Liver (tissue), 8 donors: ENCODE measurements at regions not wholly inside any gene's neighbourhood (a gene's known extent, or its start where the extent isn't known, plus 50 kb on each side); places are given as distances from the start of the nearest gene placed in this dataset.
"Not testable (repeated sequence)": the region's sequence is repeated elsewhere in the genome, so short reads cannot be mapped to it uniquely, and the experiment has no call there.

Experiments used
- DNase-seq: peaks from one replicate; pipeline ENCODE4 v3.0.0-alpha.2; 2017; ENCODE audit warnings: low spot score
- H3K27ac ChIP-seq, 2 donors: one replicate each; pipeline ENCODE4 v1.7.0; 2013; ENCODE audit warnings: inconsistent platforms in 2 of 2, low read length in 2 of 2, control low read depth in 1 of 2, low read depth in 1 of 2, mild to moderate bottlenecking in 1 of 2
- H3K27me3 ChIP-seq, 4 donors: one replicate each; pipeline versions ENCODE4 v1.6.1 to v1.7.0; 2013; ENCODE audit warnings: low read length in 3 of 4, inconsistent platforms in 1 of 4, mild to moderate bottlenecking in 1 of 4, moderate library complexity in 1 of 4; ENCODE audit not compliant: control insufficient read depth in 4 of 4, insufficient read depth in 4 of 4
- H3K36me3 ChIP-seq, 4 donors: one replicate each; pipeline versions ENCODE4 v1.6.1 to v1.7.0; 2013; ENCODE audit warnings: low read length in 3 of 4, mild to moderate bottlenecking in 3 of 4, low read depth in 1 of 4, moderate library complexity in 1 of 4; ENCODE audit not compliant: control insufficient read depth in 4 of 4, insufficient read depth in 3 of 4
- H3K4me1 ChIP-seq, 4 donors: one replicate each; pipeline versions ENCODE4 v1.6.1 to v1.7.0; 2013; ENCODE audit warnings: low read length in 3 of 4, mild to moderate bottlenecking in 3 of 4, moderate library complexity in 1 of 4; ENCODE audit not compliant: control insufficient read depth in 4 of 4, insufficient read depth in 4 of 4
- H3K4me3 ChIP-seq, 3 donors: one replicate each; pipeline versions ENCODE4 v1.6.1 to v1.7.0; 2013; ENCODE audit warnings: low read length in 3 of 3, control low read depth in 1 of 3, low read depth in 1 of 3, mild to moderate bottlenecking in 1 of 3
- H3K9ac ChIP-seq, 2 donors: one replicate each; pipeline ENCODE4 v1.7.0; 2013; ENCODE audit warnings: low read length in 2 of 2, mild to moderate bottlenecking in 2 of 2, moderate library complexity in 2 of 2, control low read depth in 1 of 2, low read depth in 1 of 2
- H3K9me3 ChIP-seq, 4 donors: one replicate each; pipeline versions ENCODE4 v1.6.1 to v1.7.0; 2013; ENCODE audit warnings: low read length in 3 of 4; ENCODE audit not compliant: control insufficient read depth in 4 of 4
- ATF3 ChIP-seq: IDR thresholded peaks from 2 replicates; pipeline ENCODE4 v1.6.1; 2016; ENCODE audit warnings: antibody characterized with exemption
- EGR1 ChIP-seq, 2 donors: IDR thresholded peaks; 2 replicates each; pipeline ENCODE4 v1.6.1; 2016 to 2018; ENCODE audit warnings: antibody characterized with exemption in 2 of 2, low read depth in 2 of 2
- FOXA1 ChIP-seq: IDR thresholded peaks from 2 replicates; pipeline ENCODE4 v1.6.1; 2016; ENCODE audit warnings: antibody characterized with exemption
- FOXA2 ChIP-seq: IDR thresholded peaks from 2 replicates; pipeline ENCODE4 v1.6.1; 2016; ENCODE audit warnings: antibody characterized with exemption
- HNF4A ChIP-seq, 2 donors: conservative IDR thresholded peaks; 2 replicates each; pipeline ENCODE4 v1.6.1; 2016; ENCODE audit warnings: antibody characterized with exemption in 2 of 2, mild to moderate bottlenecking in 2 of 2
- HNF4G ChIP-seq: IDR thresholded peaks from 2 replicates; pipeline ENCODE4 v1.6.1; 2016; ENCODE audit warnings: antibody characterized with exemption
- JUND ChIP-seq, 2 donors: IDR thresholded peaks; 2 replicates each; pipeline ENCODE4 v1.6.1; 2016; ENCODE audit warnings: antibody characterized with exemption in 2 of 2
- RAD21 ChIP-seq, 2 donors: IDR thresholded peaks; 2 replicates each; pipeline ENCODE4 v1.6.1; 2016; ENCODE audit warnings: antibody characterized with exemption in 2 of 2, mild to moderate bottlenecking in 2 of 2
- RXRA ChIP-seq, 2 donors: IDR thresholded peaks; 2 replicates each; pipeline ENCODE4 v1.6.1; 2017 to 2018; ENCODE audit warnings: antibody characterized with exemption in 2 of 2, mild to moderate bottlenecking in 1 of 2
- SP1 ChIP-seq: IDR thresholded peaks from 2 replicates; pipeline ENCODE4 v1.6.1; 2018; ENCODE audit warnings: antibody characterized with exemption, mild to moderate bottlenecking
- TAF1 ChIP-seq: conservative IDR thresholded peaks from 2 replicates; pipeline ENCODE4 v1.6.1; 2016; ENCODE audit warnings: antibody characterized with exemption, mild to moderate bottlenecking
- YY1 ChIP-seq: IDR thresholded peaks from 2 replicates; pipeline ENCODE4 v1.6.1; 2016; ENCODE audit warnings: antibody characterized with exemption, mild to moderate bottlenecking
- ZBTB33 ChIP-seq: IDR thresholded peaks from 2 replicates; pipeline ENCODE4 v1.6.1; 2016; ENCODE audit warnings: antibody characterized with exemption
- WGBS: extraction: QIAGEN DNeasy Blood & Tissue Kit; methylation state at CpG from one replicate; pipeline ENCODE4 v1.1.7; 2013; 5-methylcytosine and 5-hydroxymethylcytosine counted together
- TF ChIP-seq, protein P1 (sequence below): IDR thresholded peaks from 2 replicates; pipeline ENCODE4 v1.6.1; 2016; ENCODE audit warnings: antibody characterized with exemption
- TF ChIP-seq, protein P2 (sequence below): fragments of 150-350 bp; IDR thresholded peaks from 2 replicates; pipeline ENCODE4 v1.5.1; 2017; ENCODE audit warnings: improper control_type of control experiment, low read depth, low read length; ENCODE audit not compliant: missing input control
- TF ChIP-seq, protein P3 (sequence below): IDR thresholded peaks from 2 replicates; pipeline ENCODE4 v1.6.1; 2016; ENCODE audit warnings: antibody characterized with exemption, mild to moderate bottlenecking
- donor health status: healthy.
- donor health status: healthy.
- donor health status: healthy.
- donor health status: healthy.
- donor health status: healthy.

GRCh38 chr5:24268482-24269056 is 376.2 kb downstream of the CDH10 start:
- 81% methylated on average over 2 of the region's 2 CpGs for WGBS
- H3K4me1 ChIP-seq = no peaks in the 10 kb centered on the region
- no peak overlapping the region for H3K9ac ChIP-seq
- TF ChIP-seq ZBTB33 (no peak), FOXA1 (no peak), SP1 (no peak), RXRA (IDR thresholded peaks at IDR 0.05) (no peak), JUND (IDR thresholded peaks at IDR 0.05) (no peak), EGR1 (IDR thresholded peaks at IDR 0.05; ENCODE audit: low read depth in 2 of 2) (no peak), HNF4A (conservative IDR thresholded peaks at IDR 0.05) (no peak), YY1 (no peak), FOXA2 (no peak), ATF3 (no peak), RAD21 (IDR thresholded peaks at IDR 0.05) (no peak), HNF4G (no peak), TAF1 (no peak)
- TF ChIP-seq, protein P1, sequence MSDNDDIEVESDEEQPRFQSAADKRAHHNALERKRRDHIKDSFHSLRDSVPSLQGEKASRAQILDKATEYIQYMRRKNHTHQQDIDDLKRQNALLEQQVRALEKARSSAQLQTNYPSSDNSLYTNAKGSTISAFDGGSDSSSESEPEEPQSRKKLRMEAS = no peak
- TF ChIP-seq, protein P2, sequence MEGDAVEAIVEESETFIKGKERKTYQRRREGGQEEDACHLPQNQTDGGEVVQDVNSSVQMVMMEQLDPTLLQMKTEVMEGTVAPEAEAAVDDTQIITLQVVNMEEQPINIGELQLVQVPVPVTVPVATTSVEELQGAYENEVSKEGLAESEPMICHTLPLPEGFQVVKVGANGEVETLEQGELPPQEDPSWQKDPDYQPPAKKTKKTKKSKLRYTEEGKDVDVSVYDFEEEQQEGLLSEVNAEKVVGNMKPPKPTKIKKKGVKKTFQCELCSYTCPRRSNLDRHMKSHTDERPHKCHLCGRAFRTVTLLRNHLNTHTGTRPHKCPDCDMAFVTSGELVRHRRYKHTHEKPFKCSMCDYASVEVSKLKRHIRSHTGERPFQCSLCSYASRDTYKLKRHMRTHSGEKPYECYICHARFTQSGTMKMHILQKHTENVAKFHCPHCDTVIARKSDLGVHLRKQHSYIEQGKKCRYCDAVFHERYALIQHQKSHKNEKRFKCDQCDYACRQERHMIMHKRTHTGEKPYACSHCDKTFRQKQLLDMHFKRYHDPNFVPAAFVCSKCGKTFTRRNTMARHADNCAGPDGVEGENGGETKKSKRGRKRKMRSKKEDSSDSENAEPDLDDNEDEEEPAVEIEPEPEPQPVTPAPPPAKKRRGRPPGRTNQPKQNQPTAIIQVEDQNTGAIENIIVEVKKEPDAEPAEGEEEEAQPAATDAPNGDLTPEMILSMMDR = no peak
- TF ChIP-seq, protein P3, sequence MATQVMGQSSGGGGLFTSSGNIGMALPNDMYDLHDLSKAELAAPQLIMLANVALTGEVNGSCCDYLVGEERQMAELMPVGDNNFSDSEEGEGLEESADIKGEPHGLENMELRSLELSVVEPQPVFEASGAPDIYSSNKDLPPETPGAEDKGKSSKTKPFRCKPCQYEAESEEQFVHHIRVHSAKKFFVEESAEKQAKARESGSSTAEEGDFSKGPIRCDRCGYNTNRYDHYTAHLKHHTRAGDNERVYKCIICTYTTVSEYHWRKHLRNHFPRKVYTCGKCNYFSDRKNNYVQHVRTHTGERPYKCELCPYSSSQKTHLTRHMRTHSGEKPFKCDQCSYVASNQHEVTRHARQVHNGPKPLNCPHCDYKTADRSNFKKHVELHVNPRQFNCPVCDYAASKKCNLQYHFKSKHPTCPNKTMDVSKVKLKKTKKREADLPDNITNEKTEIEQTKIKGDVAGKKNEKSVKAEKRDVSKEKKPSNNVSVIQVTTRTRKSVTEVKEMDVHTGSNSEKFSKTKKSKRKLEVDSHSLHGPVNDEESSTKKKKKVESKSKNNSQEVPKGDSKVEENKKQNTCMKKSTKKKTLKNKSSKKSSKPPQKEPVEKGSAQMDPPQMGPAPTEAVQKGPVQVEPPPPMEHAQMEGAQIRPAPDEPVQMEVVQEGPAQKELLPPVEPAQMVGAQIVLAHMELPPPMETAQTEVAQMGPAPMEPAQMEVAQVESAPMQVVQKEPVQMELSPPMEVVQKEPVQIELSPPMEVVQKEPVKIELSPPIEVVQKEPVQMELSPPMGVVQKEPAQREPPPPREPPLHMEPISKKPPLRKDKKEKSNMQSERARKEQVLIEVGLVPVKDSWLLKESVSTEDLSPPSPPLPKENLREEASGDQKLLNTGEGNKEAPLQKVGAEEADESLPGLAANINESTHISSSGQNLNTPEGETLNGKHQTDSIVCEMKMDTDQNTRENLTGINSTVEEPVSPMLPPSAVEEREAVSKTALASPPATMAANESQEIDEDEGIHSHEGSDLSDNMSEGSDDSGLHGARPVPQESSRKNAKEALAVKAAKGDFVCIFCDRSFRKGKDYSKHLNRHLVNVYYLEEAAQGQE = no peak
- H3K27ac ChIP-seq = no peak overlapping the region
- H3K4me3 ChIP-seq = no peak overlapping the region
- H3K9me3 ChIP-seq = no peaks in the 10 kb centered on the region
- H3K36me3 ChIP-seq = no peaks in the 10 kb centered on the region
- no peaks in the 10 kb centered on the region for H3K27me3 ChIP-seq
- no peak for DNase-seq

DNA sequence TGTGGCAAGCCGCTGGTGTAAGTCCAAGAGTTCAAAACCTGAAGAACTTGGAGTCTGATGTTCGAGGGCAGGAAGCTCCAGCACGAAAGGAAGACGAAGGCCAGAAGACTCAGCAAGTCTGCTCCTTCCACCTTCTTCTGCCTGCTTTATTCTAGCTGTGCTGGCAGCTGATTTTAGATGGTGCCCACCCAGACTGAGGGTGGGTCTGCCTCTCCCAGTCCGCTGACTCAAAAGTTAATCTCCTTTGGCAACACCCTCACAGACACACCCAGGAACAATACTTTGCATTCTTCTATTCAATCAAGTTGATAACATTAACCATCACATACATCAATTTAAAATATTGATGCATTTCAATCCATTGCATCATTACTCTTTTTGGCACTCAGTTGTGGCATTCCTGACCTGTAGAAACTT is 373.1 kb downstream of the CDH10 start:
- not testable (repeated sequence) for H3K9ac ChIP-seq, H3K36me3 ChIP-seq, H3K27ac ChIP-seq, H3K9me3 ChIP-seq, H3K4me1 ChIP-seq, DNase-seq, H3K4me3 ChIP-seq, H3K27me3 ChIP-seq
- WGBS = 79% methylated on average over 5 of the region's 5 CpGs
